Stomach (tissue), 4 donors: ENCODE measurements at regions not wholly inside any gene's neighbourhood (a gene's known extent, or its start where the extent isn't known, plus 50 kb on each side); places are given as distances from the start of the nearest gene placed in this dataset.
"Not testable (repeated sequence)": the region's sequence is repeated elsewhere in the genome, so short reads cannot be mapped to it uniquely, and the experiment has no call there.

Source experiments
- CTCF ChIP-seq, 7 experiments: fragments of 450-650 bp in 4 of 7; fragments of 200-600 bp in 3 of 7; sonication (generic) in 3 of 7; IDR thresholded peaks; one replicate each; pipeline ENCODE4 v1.5.1; 2016 to 2019; ENCODE audit warnings: antibody characterized with exemption in 7 of 7, control low read depth in 2 of 7, mild to moderate bottlenecking in 1 of 7
- EP300 ChIP-seq: sonication (generic); formaldehyde crosslinking; IDR thresholded peaks from one replicate; pipeline ENCODE4 v1.6.1; 2017; ENCODE audit warnings: antibody characterized with exemption
- POLR2A ChIP-seq, 4 donors: fragments of 450-650 bp; IDR thresholded peaks; one replicate each; pipeline ENCODE4 v1.6.1; 2016; ENCODE audit warnings: antibody characterized with exemption in 4 of 4, control low read depth in 2 of 4, mild to moderate bottlenecking in 1 of 4, moderate library complexity in 1 of 4
- POLR2AphosphoS5 ChIP-seq, 3 donors: sonication (generic); formaldehyde crosslinking; IDR thresholded peaks; one replicate each; pipeline ENCODE4 v1.6.1; 2016; ENCODE audit warnings: antibody characterized with exemption in 3 of 3

DNA sequence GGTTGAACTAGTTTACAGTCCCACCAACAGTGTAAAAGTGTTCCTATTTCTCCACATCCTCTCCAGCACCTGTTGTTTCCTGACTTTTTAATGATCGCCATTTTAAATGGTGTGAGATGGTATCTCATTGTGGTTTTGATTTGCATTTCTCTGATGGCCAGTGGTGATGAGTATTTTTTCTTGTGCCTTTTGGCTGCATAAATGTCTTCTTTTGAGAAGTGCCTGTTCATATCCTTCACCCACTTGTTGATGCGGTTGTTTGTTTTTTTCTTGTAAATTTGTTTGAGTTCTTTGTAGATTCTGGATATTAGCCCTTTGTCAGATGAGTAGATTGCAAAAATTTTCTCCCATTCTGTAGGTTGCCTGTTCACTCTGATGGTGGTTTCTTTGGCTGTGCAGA, 462.0 kb upstream of the ZMIZ1 start:
- not testable (repeated sequence) for TF ChIP-seq CTCF (IDR thresholded peaks at IDR 0.05); POLR2A (IDR thresholded peaks at IDR 0.05); POLR2AphosphoS5 (IDR thresholded peaks at IDR 0.05); EP300
